CD4-positive, alpha-beta T cell treated with Interleukin-17A for 1 hour (primary cell): ENCODE measurements at regions not wholly inside any gene's neighbourhood (a gene's known extent, or its start where the extent isn't known, plus 50 kb on each side); places are given as distances from the start of the nearest gene placed in this dataset.

Experiments
- DNase-seq: peaks from one replicate; pipeline ENCODE4 v3.0.0-alpha.2; 2020

DNA sequence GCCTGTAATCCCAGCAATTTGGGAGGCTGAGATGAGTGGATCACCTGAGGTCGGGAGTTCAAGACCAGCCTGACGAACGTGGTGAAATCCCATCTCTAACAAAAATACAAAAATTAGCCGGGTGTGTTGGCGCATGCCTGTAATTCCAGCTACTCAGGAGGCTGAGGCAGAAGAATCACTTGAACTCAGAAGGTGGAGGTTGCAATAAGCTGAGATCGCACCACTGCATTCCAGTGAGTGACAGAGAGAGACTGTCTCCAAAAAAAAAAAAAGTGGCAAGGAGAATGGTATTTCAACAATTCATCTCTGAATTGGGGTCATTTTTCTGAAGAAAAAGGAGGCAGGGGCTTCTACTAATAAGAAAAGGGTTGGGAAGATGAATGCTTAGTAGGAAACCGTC is 111.5 kb upstream of the NHSL1 start:
- DNase-seq = no peak

DNA sequence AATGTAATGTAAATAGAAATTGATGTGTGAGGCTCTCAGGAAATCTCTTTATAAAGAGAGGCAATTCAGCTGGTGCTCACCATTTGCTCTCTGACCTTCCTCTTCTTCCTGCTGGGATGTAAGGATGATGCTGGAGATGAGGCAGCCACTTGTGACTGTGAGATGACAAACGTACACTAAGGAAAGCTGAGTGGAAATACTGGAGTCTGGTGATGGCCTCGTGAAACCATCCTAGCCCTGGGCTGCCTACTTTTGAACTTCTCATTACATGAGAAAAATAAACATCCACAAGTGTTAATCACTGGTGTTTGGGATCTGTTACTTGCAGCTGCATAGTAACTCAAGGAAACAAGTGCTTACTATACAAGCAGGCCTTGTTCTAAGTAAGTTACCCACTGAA is 114.9 kb upstream of the NHSL1 start:
- DNase-seq = no peak

DNA sequence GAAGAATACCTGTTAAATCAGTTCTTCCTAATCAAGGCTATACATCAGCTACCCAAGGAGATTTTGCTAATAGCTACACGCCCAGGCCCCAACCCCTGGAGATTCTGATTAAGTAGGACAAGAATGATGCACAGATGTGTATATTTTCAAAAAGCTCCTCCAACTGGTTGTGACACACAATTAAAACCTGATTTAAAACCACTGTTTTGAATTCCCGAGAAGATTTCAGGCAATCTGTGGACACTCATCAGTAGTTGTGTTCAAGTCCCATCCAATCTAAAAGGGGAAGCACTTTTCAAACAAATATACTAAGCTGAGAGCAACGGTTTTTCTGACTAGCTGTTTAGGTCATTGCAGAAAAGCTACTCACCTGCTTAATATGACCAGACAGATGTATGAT is 118.9 kb upstream of the NHSL1 start:
- no peak for DNase-seq

DNA sequence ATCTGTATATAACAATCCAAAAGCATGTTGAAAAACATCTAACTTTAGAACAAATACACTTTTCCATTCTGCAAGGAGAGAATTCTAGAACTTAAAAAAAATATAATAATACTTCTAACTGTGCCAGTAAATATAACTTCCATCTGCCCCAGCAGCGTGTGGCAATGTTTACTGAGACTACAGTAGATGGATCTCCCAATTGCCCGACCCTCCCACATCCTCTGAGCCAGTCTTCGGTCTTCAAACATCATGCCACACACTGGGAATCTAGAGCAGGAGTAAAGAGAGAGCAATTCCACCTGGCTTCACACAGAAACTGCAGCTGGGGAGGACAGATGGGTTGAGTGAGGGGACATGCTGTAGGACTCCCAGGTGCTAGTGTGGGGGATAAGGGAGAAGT is 121.3 kb upstream of the NHSL1 start:
- no peak for DNase-seq

DNA sequence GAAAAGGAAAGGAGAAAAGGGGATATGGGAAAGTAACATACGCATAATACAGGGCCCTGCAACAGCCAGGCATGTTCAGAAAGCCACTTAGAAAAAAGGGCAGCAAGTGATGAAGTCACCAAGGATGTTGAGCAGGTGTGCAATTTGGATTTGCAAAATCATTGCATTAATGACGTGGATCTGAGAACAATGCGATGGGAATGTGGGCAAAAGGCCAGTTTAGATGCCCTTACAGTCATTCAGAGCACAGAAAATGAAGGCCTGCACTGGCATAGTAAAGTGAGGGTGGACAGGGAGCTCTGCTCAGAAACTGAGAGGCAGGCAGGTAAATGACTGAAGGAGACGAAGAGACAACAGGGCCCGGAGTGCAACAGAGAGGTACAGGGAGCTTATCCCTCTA is 123.7 kb upstream of the NHSL1 start:
- no peak for DNase-seq

DNA sequence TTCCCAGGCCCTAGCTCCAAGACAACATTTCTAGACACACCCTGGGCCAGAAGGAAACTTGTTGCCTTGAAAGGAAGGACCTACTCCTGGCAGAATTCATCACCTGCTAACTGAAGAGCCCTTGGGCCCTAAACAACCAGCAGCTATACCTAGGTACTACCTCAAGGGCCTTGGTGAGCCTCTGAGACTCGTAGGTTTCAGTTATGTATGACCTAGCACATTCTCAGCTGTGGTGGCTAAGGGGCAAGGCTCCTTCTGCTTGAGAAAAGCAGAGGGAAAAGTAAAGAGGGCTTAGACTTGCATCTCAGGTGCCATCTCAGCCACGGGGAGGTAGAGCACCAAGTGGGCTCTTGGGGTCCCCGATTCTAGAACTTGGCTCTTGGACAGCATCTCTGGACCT is 132.3 kb upstream of the NHSL1 start:
- no peak for DNase-seq

DNA sequence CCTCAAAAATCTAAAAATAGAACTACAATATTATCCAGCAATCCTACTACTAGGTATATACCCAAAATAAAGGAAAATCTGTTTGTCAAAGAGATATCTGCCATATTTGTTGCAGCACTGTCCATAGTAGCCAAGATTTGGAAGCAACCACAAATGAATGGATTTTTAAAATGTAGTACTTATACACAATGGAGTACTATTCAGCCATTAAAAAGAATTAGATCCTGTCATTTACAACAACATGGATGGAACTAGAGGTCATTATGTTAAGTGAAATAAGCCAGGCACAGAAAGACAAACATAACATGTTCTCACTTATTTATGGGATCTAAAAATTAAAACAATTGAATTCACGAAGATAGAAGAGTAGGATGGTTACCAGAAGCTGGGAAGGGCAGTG is 135.7 kb upstream of the CCDC28A start:
- DNase-seq = no peak

DNA sequence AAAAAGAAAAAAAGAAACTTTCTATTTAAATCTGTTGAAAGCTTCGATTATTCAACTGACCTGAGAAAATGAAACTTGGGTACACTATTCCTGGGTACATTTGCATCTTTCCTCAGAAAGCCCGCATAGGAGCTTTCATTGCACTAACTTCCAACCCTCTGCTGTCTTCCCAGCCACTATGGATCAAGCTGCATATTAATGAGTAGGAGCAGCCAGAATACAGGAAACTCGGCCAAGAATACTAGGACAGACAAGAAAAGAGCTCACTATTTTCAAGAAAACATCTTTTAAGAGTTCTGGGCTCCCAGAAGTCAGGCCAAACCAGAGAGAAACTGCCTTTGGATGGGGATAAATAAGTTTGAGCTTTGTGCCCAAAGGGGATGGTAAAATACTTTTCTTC is 135.0 kb upstream of the CCDC28A start:
- DNase-seq = no peak

DNA sequence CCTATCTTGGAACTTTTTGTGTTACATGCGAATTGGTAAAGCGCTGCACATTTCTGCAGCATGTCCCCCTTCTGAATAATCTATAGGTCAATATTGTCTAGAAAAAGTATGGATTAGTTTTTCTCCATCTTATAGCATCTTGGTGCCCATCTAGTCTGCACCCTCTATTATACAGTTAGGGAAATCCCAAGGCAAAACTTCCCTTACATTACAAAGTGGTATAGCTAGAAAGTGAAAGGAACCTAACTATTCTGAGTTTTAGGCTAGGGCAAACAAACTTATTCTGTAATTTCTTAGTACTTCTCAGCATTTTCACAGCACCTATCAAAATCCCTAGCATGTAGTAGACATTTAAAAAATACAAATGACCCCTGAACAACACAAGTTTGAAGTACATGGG is 133.5 kb upstream of the CCDC28A start:
- DNase-seq = no peak

DNA sequence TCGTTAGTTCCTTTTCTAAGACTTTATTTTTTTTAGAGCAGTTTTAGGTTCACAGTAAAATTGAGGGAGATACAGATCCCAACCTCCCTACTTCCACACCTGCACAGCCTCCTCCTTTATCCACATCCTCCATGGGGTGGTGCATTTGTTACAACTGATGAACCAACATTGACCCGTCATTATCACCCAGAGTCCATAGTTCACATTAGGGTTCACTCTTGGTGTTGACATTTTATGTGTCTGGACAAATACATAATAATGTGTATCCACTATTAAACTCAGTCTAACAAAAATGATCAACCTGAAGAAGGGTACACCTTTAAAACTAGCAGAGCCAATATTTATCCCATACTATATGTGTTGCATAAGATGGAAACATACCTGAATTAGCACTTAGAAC is 130.4 kb upstream of the CCDC28A start:
- DNase-seq = no peak

DNA sequence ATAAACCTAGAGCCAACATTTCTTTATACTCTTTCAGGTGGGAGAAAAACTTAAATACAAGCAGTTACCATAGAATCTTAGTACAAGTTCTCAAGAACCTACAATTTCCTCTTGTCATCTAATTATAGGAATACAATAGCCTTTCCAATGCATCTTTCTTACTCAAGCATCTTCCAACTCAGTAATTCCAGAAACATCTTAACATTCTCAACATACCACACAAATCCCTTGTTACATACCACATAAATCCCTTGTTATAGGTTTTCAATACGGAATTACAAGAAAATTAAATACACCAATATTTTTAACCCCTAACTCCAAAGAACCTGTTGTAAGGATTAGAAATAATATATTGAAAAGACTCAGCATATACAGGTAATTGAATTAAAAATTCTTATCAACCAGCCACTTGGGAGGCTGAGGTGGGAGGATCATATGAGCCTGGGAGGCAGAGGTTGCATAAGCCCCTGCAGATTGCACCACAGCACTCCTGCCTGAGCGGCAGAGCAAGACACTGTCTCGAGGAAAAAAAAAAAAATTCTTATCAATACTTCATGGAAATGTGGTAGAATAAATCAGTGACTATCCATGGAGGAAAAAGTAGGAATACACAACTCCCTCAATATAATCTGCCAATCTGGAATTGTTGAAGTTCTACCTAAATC is 127.5 kb upstream of the CCDC28A start:
- DNase-seq = no peak

DNA sequence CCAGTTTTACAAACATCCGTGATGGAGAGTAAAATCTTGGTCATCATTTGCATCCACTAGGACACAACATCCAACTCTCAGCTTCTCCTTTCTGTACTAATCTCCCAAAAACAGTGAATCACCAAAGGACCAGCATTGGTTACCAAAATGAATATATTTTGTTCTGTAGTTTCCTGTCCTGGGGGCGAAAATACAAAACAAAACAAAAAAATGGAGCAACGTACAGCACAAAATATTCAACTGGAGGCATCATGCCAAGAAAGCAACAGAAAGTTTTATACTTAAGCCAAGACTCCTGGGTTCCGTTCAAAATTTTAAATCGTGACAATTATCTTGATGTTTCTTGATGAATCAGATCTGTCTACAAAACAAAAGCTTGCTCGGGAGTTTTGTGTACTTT is 126.6 kb upstream of the CCDC28A start:
- no peak for DNase-seq

DNA sequence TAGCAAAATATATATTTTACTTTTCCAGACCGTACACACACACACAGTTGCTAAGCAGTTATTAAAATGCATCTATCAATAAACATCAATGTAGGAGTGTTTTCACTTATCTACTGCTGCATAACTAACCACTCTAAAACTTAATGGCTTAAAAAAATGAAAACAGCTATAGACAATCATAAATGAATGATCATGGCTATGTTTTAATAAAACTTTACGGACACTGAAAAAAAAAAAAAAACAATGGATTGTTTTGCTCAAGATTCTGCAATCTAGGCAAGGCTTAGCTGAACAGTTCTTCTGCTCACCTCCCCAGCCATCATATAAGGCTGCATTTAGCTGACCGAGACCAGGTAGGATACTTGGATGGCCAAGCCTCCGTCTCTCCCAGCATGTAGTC is 125.4 kb upstream of the CCDC28A start:
- DNase-seq = no peak

DNA sequence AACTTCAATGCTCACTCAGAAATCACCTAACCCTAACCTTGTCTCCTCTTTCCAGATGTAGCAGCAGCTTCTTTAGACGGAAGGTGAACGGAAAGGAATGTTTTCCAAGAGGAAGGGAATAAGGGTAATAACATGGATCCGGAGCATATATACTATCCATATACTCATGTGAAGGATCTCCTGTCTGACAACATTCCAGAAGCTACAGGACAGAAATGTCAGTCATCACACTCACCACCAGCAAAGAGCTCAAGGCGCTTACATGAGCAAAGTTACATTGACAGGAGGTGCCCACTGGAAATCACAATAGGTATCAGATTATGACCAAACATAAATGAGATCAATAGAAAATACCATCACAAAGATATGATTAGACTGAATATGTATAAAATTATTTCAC is 122.1 kb upstream of the CCDC28A start:
- DNase-seq = no peak

DNA sequence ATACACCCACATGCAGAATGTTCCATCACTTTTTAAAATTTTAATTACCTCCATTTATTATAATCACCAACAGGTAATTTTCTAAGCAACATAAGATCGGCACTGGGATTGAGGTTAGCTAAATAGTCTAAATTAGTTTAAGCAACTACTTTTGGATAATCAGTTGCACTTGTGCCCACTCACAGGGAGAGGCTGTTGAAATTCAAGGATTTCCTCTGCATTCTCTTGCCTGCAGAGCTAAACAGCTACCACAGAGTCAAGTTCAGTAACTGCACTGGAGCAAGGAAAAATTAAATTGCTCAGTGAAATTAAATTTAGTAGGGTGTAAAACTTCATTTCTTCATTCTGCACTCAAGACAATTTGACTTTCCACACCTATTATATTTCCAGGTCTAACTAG is 120.7 kb upstream of the CCDC28A start:
- no peak for DNase-seq

DNA sequence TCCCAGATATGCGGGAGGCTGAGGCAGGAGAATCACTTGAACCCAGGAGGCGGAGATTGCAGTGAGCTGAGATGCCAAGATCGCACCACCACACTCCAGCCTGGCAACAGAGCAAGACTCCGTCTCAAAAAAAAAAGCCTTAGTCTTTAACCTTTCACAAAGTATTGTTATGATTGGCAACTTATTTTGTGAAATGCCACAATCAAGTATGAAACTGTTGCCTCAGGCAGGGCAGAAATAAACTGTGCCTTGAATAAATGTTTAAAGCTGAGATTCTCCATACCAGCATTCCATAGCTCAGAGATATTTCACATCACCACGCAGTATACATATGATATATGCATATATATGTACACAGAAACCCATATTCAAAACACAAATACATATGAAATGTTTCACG is 120.1 kb upstream of the CCDC28A start:
- no peak for DNase-seq

DNA sequence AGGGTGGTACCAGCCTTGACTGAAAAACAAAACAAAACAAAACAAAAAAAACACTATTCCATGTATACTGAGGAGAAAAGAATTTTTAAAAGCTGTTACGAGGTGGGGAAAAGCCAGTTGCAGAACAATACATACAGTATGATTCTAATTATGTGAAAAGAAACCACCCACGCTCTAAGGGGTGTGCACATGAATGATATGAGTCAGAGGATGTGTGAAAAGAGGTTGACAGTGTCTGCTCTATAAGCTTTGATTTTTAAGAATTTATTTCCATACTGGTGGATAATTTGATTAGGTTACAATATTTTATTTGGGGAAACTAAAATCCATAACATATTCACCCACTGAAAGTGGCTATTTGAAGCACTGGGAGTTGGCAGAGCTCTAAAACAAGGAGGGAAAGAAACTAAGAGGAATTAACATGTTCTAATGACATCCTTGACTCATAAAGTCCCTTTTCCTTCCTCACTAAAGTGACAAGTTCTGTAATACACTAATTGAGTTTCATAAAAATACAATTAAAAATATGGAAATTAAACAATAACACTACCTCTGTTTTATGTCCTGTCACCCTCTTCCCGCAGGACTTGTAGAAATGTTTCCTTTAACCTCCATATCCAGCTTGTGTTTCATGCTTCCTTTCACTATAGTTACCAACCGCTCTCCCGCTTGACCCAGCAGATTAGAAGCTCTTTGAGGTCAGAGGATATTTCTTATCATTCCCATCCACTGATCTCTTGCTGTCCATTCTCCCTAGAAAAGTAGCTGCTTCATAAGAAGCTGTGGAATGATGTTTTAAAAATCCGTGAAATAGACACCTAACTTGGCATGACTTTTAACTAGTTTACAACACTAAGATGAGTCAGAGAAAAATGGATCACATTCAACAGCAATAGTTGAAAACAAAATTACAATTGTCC is 118.6 kb upstream of the CCDC28A start:
- DNase-seq = no peak

DNA sequence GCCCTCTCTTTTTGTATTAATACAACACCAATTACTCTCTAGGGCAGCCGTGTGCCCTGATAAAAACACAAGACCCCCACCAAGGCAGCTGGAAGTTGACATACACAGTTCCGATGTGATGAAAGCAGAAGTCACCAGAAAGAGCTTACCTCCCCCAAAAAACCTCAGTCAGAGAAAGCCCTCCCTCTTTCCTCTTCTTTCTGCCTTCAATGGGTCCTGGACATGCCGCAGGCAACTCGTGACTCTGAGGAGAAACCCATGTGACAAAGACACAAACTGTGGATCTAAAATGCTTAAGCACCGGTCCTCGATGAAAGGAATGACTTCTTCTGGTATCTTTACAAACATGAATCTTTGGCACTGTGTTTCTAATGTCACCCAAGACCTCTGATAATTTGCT is 117.7 kb upstream of the CCDC28A start:
- DNase-seq = no peak

DNA sequence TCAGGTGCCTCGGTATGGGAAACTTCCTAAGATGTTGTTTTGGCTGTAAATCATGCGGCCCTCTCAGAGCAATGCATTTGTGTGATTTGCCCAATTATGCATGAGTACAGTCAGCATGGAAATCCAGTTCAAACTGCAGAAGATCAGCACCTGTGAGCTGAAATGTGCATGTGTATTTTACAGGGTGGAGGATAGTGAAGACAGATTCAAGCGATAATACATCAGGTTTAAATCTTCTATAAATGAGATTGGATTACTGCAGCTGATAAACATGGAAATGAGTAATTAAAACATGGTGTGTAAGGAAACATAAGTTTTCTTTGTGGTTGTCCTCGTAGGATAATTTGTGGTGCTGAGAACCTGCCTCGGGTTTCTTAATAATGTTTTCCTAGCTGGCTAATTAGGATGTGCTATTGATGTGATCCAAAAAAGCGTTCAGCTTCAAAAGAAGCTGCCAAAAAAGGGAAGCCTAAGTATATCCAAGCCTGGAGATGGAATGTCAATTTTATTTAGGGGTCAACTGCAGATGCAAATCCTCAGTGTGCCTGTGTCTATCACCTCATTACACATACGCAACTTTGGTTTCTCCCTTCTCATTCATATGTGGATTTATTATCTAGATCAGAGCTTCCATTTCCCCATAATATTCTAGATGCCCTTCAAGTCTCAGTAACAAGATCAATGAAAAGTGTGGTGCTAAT is 117.1 kb upstream of the CCDC28A start:
- no peak for DNase-seq

DNA sequence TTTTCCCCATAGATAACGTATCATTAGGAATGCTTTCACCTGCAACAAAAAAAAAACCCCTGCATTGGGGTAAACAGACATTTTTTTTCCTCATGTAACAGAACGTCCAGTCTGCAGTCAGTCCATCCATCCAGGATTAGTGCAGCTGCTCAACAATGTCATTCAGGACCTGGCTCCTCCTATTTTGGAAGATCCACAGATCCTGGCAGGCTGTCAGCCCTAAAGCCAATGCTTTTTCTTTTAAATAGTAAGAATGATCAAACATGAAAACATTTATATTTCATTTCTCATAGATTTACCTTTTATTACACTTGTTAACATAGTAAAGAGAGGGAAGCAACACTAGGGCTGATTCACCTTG is 116.5 kb upstream of the CCDC28A start:
- DNase-seq = no peak

DNA sequence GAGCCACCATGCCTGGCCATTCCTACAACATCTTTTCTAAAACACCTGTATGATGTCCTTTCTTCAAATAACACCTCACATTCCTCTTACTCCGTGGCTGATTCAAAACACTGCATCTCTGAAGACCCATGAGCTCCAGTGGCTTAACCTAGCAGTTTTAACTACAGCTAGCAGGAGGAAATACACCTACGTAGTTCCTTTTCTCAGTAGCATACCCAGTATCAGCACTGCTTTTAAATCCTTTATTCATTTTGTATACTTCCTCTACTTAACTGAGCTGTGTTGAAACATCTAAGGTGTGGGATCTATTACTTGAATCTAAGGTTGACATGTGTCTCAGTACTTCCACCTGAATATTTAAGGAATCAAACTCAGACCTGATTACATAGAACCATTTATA is 113.6 kb upstream of the CCDC28A start:
- no peak for DNase-seq

DNA sequence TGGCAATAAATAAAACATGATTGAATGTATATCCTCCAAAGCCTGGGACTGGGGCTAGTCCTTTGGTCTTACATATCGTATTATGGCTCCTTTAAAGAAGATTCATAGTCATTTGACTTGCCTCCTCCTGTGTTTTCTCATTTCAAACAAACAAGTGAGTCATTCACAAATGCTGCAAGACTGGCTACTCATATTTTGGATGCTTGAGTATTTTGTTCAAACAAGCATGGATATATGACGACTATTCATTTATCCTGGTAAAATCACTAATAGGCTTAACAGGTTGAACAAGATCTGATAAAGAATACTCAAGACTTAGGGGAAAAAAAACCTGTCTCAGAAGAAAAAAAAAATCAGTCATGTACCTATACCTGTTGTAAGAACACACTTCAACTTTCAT is 111.1 kb upstream of the CCDC28A start:
- DNase-seq = no peak

DNA sequence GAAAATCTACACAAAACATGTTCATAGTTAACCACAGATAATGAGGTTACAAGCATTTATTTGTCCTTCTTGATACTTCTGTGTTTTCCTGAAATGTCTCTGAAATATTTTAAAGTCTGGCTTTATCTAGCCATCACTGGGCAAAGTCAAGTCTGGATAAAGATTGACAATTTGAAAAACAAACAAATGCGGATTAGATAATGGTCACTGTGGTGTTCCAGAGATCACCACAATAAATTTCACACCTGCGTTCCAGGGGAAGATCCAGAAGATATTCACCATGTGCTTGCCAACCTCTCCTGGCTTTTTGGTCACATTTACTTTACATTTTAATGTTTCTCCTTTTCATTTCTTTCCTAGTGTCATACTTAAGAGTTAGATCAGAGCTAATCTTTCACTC is 109.7 kb upstream of the CCDC28A start:
- no peak for DNase-seq

DNA sequence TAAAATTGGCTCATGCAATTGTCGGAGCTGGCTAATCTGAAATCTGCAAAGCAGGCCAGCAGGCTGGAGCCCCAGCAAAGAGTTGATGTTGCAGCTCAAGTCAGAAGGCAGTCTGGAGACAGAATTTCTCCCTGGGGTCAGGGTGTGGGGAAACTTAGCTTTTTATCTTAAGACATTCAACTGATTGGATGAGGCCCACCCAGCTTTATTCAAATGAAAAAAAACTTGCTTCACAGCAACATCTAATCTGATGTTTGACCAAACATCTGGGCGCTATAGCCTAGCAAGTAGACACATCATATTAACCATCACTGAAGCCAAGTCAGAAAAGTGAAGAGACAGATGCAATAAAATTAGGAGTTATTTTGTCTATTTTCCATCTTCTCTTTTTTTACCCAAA is 108.8 kb upstream of the CCDC28A start:
- DNase-seq = no peak
